Mucosa of descending colon (tissue), 3 donors: ENCODE measurements at regions not wholly inside any gene's neighbourhood (a gene's known extent, or its start where the extent isn't known, plus 50 kb on each side); places are given as distances from the start of the nearest gene placed in this dataset.

Experiments used
- ATAC-seq: fragments of 200-7000 bp; cut with Tn5 transposase; one replicate; pipeline ENCODE4 v1.9.1; 2020; ENCODE audit warnings: mild to moderate bottlenecking, moderate library complexity
- DNase-seq, 3 donors: peaks; one replicate each; pipeline ENCODE4 v3.0.0-alpha.2; 2020
- H3K36me3 ChIP-seq: fragments of 200-600 bp; one replicate; pipeline ENCODE4 v1.8.0; 2021; ENCODE audit warnings: low read depth, mild to moderate bottlenecking
- H3K4me1 ChIP-seq: fragments of 200-600 bp; one replicate; pipeline ENCODE4 v1.8.0; 2021; ENCODE audit warnings: low read depth, mild to moderate bottlenecking
- H3K4me3 ChIP-seq: fragments of 200-600 bp; one replicate; pipeline ENCODE4 v1.8.0; 2021; ENCODE audit warnings: mild to moderate bottlenecking
- H3K9me3 ChIP-seq: fragments of 200-600 bp; one replicate; pipeline ENCODE4 v1.8.0; 2021; ENCODE audit warnings: mild to moderate bottlenecking
- intact Hi-C, 2 donors: fragments of 100-400 bp; cut with DNase I in 1 of 2; cut with micrococcal nuclease in 1 of 2; formaldehyde crosslinking; loops; one replicate each; pipeline versions ENCODE4 v1.11.0 to v1.11.1; 2022; cut with DNase I, micrococcal nuclease
- TF ChIP-seq, protein P1 (sequence below): fragments of 200-600 bp; IDR thresholded peaks from one replicate; pipeline ENCODE4 v1.8.0; 2022; ENCODE audit warnings: antibody characterized with exemption, mild to moderate bottlenecking
- donor health status: DM: no; HTN: no; CAD: no; lungs with moderate emphysema.
- donor health status: DM: no; HTN: no; CAD: no.
- donor health status: DM: no; HTN: yes; CAD: no.

GRCh38 chr21:43306391-43306790 is 120.5 kb downstream of the SIK1 start:
- no peaks in the 10 kb centered on the region for H3K9me3 ChIP-seq
- H3K4me1 ChIP-seq, result peaks cover 8% of the 10 kb centered on the region
- intact Hi-C loops, result no loop called here
- no peaks in the 10 kb centered on the region for H3K36me3 ChIP-seq
- H3K4me3 ChIP-seq, result no peak overlapping the region
- TF ChIP-seq, protein P1, sequence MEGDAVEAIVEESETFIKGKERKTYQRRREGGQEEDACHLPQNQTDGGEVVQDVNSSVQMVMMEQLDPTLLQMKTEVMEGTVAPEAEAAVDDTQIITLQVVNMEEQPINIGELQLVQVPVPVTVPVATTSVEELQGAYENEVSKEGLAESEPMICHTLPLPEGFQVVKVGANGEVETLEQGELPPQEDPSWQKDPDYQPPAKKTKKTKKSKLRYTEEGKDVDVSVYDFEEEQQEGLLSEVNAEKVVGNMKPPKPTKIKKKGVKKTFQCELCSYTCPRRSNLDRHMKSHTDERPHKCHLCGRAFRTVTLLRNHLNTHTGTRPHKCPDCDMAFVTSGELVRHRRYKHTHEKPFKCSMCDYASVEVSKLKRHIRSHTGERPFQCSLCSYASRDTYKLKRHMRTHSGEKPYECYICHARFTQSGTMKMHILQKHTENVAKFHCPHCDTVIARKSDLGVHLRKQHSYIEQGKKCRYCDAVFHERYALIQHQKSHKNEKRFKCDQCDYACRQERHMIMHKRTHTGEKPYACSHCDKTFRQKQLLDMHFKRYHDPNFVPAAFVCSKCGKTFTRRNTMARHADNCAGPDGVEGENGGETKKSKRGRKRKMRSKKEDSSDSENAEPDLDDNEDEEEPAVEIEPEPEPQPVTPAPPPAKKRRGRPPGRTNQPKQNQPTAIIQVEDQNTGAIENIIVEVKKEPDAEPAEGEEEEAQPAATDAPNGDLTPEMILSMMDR, result no peak
- ATAC-seq (no peak), DNase-seq (peak in 1 of 3 donors; percentile 34)

- DNase-seq, result peak in 1 of 3 donors; percentile 42
- no peak overlapping the region for H3K4me3 ChIP-seq
- no peaks in the 10 kb centered on the region for H3K36me3 ChIP-seq
- no peak for ATAC-seq
- intact Hi-C loops, result no loop called here
- peaks cover 3% of the 10 kb centered on the region for H3K4me1 ChIP-seq
- TF ChIP-seq, protein P1, result no peak
- H3K9me3 ChIP-seq, result no peaks in the 10 kb centered on the region
These were observed 121.1 kb downstream of the SIK1 start for GRCh38 chr21:43305811-43306311.

- no peaks in the 10 kb centered on the region for H3K4me1 ChIP-seq
These were observed 121.6 kb downstream of the SIK1 start for GRCh38 chr21:43305336-43305665.

GRCh38 chr21:43304621-43305335 is 122.2 kb downstream of the SIK1 start:
- Histone ChIP-seq H3K4me1 (no peaks in the 10 kb centered on the region), H3K9me3 (no peaks in the 10 kb centered on the region), H3K4me3 (no peak overlapping the region), H3K36me3 (no peaks in the 10 kb centered on the region)
- intact Hi-C loops, result no loop called here
- ATAC-seq (no peak), DNase-seq (peak in 1 of 3 donors; percentile 46)
- TF ChIP-seq, protein P1, result no peak

More at GRCh38 chr21:43305336-43305665, 121.6 kb downstream of the SIK1 start:
- intact Hi-C loops, result no loop called here
- ATAC-seq (no peak), DNase-seq (peak in 1 of 3 donors; percentile 34)
- Histone ChIP-seq H3K36me3 (no peaks in the 10 kb centered on the region), H3K9me3 (no peaks in the 10 kb centered on the region), H3K4me3 (no peak overlapping the region)
- TF ChIP-seq, protein P1, result no peak

GRCh38 chr21:43304206-43304605 is 122.7 kb downstream of the SIK1 start:
- no peaks in the 10 kb centered on the region for H3K9me3 ChIP-seq
- no peaks in the 10 kb centered on the region for H3K36me3 ChIP-seq
- DNase-seq, result peak in 1 of 3 donors; percentile 33
- no peaks in the 10 kb centered on the region for H3K4me1 ChIP-seq
- intact Hi-C loops, result no loop called here
- TF ChIP-seq, protein P1, result no peak
- ATAC-seq, result no peak
- no peak overlapping the region for H3K4me3 ChIP-seq
